ENCODE measurements at regions not wholly inside any gene's neighbourhood (a gene's known extent, or its start where the extent isn't known, plus 50 kb on each side); places are given as distances from the start of the nearest gene placed in this dataset.

- peak; percentile 31 for DNase-seq
Measured at GRCh38 chr4:152014280-152014679, 253.5 kb upstream of the GATB start.

- DNase-seq, result no peak
Measured at GRCh38 chr4:152011469-152011868, 250.7 kb upstream of the GATB start.

GRCh38 chr4:152010710-152011079 is 249.9 kb upstream of the GATB start:
- no peak for DNase-seq

GRCh38 chr4:152009983-152010709 is 249.3 kb upstream of the GATB start:
- DNase-seq, result no peak

- no peak for DNase-seq
Measured at GRCh38 chr4:152009031-152009670, 248.3 kb upstream of the GATB start.

GRCh38 chr4:152007111-152007510 is 246.3 kb upstream of the GATB start:
- DNase-seq, result no peak

GRCh38 chr4:152004801-152005200 is 244.0 kb upstream of the GATB start:
- no peak for DNase-seq

- no peak for DNase-seq
Measured at GRCh38 chr4:152000518-152000917, 239.7 kb upstream of the GATB start.

GRCh38 chr4:151998723-151999122 is 237.9 kb upstream of the GATB start:
- DNase-seq, result no peak

GRCh38 chr4:151997461-151997860 is 236.7 kb upstream of the GATB start:
- no peak for DNase-seq

GRCh38 chr4:151994429-151994828 is 233.6 kb upstream of the GATB start:
- DNase-seq, result no peak

- no peak for DNase-seq
Measured at GRCh38 chr4:151993521-151993920, 232.7 kb upstream of the GATB start.

- no peak for DNase-seq
Measured at GRCh38 chr4:151992332-151993154, 231.7 kb upstream of the GATB start.

- DNase-seq, result no peak
Measured at GRCh38 chr4:151991884-151992167, 231.0 kb upstream of the GATB start.

- no peak for DNase-seq
Measured at GRCh38 chr4:151991001-151991883, 230.4 kb upstream of the GATB start.

- no peak for DNase-seq
Measured at GRCh38 chr4:151990201-151990600, 229.4 kb upstream of the GATB start.

- DNase-seq, result no peak
Measured at GRCh38 chr4:151988591-151988990, 227.8 kb upstream of the GATB start.

GRCh38 chr4:151987606-151988005 is 226.8 kb upstream of the GATB start:
- no peak for DNase-seq

- DNase-seq, result peak; percentile 65
Measured at GRCh38 chr4:151983854-151984253, 223.0 kb upstream of the GATB start.

GRCh38 chr4:151979819-151980218 is 219.0 kb upstream of the GATB start:
- DNase-seq, result no peak

GRCh38 chr4:151968643-151969042 is 207.8 kb upstream of the GATB start:
- no peak for DNase-seq

GRCh38 chr4:151967074-151967473 is 206.3 kb upstream of the GATB start:
- no peak for DNase-seq

Measured in NCI-H2029 (cell line).